Heart right ventricle (tissue), 16 donors: ENCODE measurements at regions not wholly inside any gene's neighbourhood (a gene's known extent, or its start where the extent isn't known, plus 50 kb on each side); places are given as distances from the start of the nearest gene placed in this dataset.

Source experiments
- ATAC-seq, 8 donors: fragments of 200-7000 bp; cut with Tn5 transposase; one replicate each; pipeline ENCODE4 v1.9.1; 2020; ENCODE audit warnings: mild to moderate bottlenecking in 8 of 8, moderate library complexity in 8 of 8, moderate number of reproducible peaks in 1 of 8
- DNase-seq, 2 donors: peaks; one replicate each; pipeline ENCODE4 v3.0.0-alpha.2; 2020
- H3K27ac ChIP-seq, 10 donors: fragments of 200-600 bp; sonication (generic) in 2 of 10; one replicate each; pipeline versions ENCODE4 v1.5.0 to v1.8.0; 2020 to 2022; ENCODE audit warnings: mild to moderate bottlenecking in 3 of 10
- H3K27me3 ChIP-seq, 7 donors: fragments of 200-600 bp; one replicate each; pipeline ENCODE4 v1.8.0; 2021 to 2022; ENCODE audit warnings: mild to moderate bottlenecking in 2 of 7
- H3K36me3 ChIP-seq, 9 donors: fragments of 200-600 bp; sonication (generic) in 1 of 9; one replicate each; pipeline versions ENCODE4 v1.5.0 to v1.8.0; 2020 to 2022; ENCODE audit warnings: mild to moderate bottlenecking in 2 of 9
- H3K4me1 ChIP-seq, 9 donors: fragments of 200-600 bp; sonication (generic) in 1 of 9; one replicate each; pipeline versions ENCODE4 v1.5.0 to v1.8.0; 2020 to 2022; ENCODE audit warnings: mild to moderate bottlenecking in 4 of 9
- H3K4me3 ChIP-seq, 10 donors: fragments of 200-600 bp; sonication (generic) in 2 of 10; one replicate each; pipeline versions ENCODE4 v1.5.0 to v1.8.0; 2020 to 2022; ENCODE audit warnings: mild to moderate bottlenecking in 7 of 10, moderate library complexity in 2 of 10
- H3K9me3 ChIP-seq, 11 donors: fragments of 200-600 bp in 10 of 11; sonication (generic) in 2 of 11; one replicate each; pipeline versions ENCODE4 v1.5.0 to v1.8.0; 2013 to 2022; ENCODE audit warnings: mild to moderate bottlenecking in 2 of 11, control low read depth in 1 of 11, moderate library complexity in 1 of 11
- CTCF ChIP-seq, 9 donors: fragments of 200-600 bp; sonication (generic) in 2 of 9; IDR thresholded peaks; one replicate each; pipeline versions ENCODE4 v1.5.0 to v1.8.0; 2021 to 2022; ENCODE audit warnings: antibody characterized with exemption in 9 of 9, mild to moderate bottlenecking in 5 of 9, moderate library complexity in 1 of 9
- WGBS, 2 donors: extraction: QIAGEN DNeasy Blood & Tissue Kit; methylation state at CpG; one replicate each; pipeline ENCODE4 v1.1.7; 2013; ENCODE audit warnings: inconsistent platforms in 1 of 2; 5-methylcytosine and 5-hydroxymethylcytosine counted together
- intact Hi-C, 10 donors: fragments of 100-400 bp; cut with DNase I; formaldehyde crosslinking; loops; one replicate each; pipeline versions ENCODE4 v1.11.1 to v1.14.2; 2022
- donor health status: Arrhythmogenic right ventricular cardiomyopathy.
- donor health status: ischemic (EF 13 %, LVEDD 7.1; RV severe dilation, severe dysfunction).
- donor health status: healthy with polysubstance abuse.
- donor health status: DM: no; HTN: yes; CAD: no.
- donor health status: DM: no; HTN: no; CAD: no.
- donor health status: ischemic (EF 25% LVEDD 6.9; RV normal size, moderate dysfunction).
- donor health status: ischemic (EF 25% LVEDD 5.7; RV mildly dilated, moderate dysfunction).
- donor health status: healthy.
- donor health status: DM: yes; HTN: yes; CAD: no.
- donor health status: Ischemic cardiomyopathy.
- donor health status: ischemic (EF 35%, LVEDD 5.7; RV mildly dilated, moderate dysfunction).
- donor health status: nonischemic (EF 11% LVEDD 7.7; RV severe dilation, severe dysfunction).
- donor health status: DM: yes; HTN: yes; CAD: no.
- donor health status: PGD.
- donor health status: ischemic (EF 29% LVEDD 5.4; RV normal size, mild dysfunction).
- donor health status: nonischemic (EF 23%, LVEDD 6.1; RV moderate dilation, normal function).

- Histone ChIP-seq H3K9me3 (no peaks in the 10 kb centered on the region), H3K27me3 (peaks cover 0 to 59% (median 15%) of the 10 kb centered on the region in 7 donors), H3K36me3 (no peaks in the 10 kb centered on the region), H3K4me3 (no peak overlapping the region), H3K27ac (no peak overlapping the region), H3K4me1 (peaks cover 0 to 15% (median 4%) of the 10 kb centered on the region in 9 donors)
- WGBS, 2 donors = 83 to 84% methylated on average over 2 of the region's 2 CpGs
- no peak for TF ChIP-seq CTCF (IDR thresholded peaks at IDR 0.05)
- no peak for ATAC-seq
- DNase-seq = no peak
- intact Hi-C loops = loop anchor here in 1 of 10 donors (5.0 kb wide), 1 partner anchor 36 kb away; no protein-coding TSS in a partner anchor
Measured at GRCh38 chr4:112708772-112709171, 71.8 kb downstream of the LARP7 start.

GRCh38 chr4:112714922-112715901 lies 78.3 kb downstream of the LARP7 start:
- 63 to 64% methylated on average over 11 of the region's 11 CpGs for WGBS, 2 donors
- no peak for TF ChIP-seq CTCF (IDR thresholded peaks at IDR 0.05)
- no peaks in the 10 kb centered on the region for H3K9me3 ChIP-seq
- no peak overlapping the region for H3K4me3 ChIP-seq
- H3K27ac ChIP-seq = peak overlapping the region in 9 of 10 donors; percentile 22 to 78 (median 64)
- no peak for DNase-seq
- intact Hi-C loops = no loop called here
- H3K36me3 ChIP-seq = no peaks in the 10 kb centered on the region
- H3K4me1 ChIP-seq = peaks cover 0 to 24% (median 6%) of the 10 kb centered on the region in 9 donors
- ATAC-seq = peak in 7 of 8 donors; percentile 16 to 93 (median 72)
- H3K27me3 ChIP-seq = peaks cover 0 to 2% (median 0%) of the 10 kb centered on the region in 7 donors

- Histone ChIP-seq H3K4me3 (no peak overlapping the region), H3K27ac (no peak overlapping the region), H3K4me1 (peaks cover 0 to 24% (median 6%) of the 10 kb centered on the region in 9 donors), H3K9me3 (no peaks in the 10 kb centered on the region), H3K27me3 (no peaks in the 10 kb centered on the region), H3K36me3 (no peaks in the 10 kb centered on the region)
- ATAC-seq (no peak), DNase-seq (no peak)
- TF ChIP-seq CTCF (IDR thresholded peaks at IDR 0.05) = no peak
- whole genome bisulfite sequencing, 2 donors = 85 to 88% methylated on average over 1 of the region's 1 CpG
- intact Hi-C loops = no loop called here
Measured at GRCh38 chr4:112717856-112718255, 80.9 kb downstream of the LARP7 start.

- no peaks in the 10 kb centered on the region for H3K36me3 ChIP-seq
- intact Hi-C loops = no loop called here
- peaks cover 0 to 13% (median 6%) of the 10 kb centered on the region in 9 donors for H3K4me1 ChIP-seq
- no peak for TF ChIP-seq CTCF (IDR thresholded peaks at IDR 0.05)
- no peaks in the 10 kb centered on the region for H3K27me3 ChIP-seq
- H3K4me3 ChIP-seq = no peak overlapping the region
- DNase-seq (no peak), ATAC-seq (no peak)
- no peaks in the 10 kb centered on the region for H3K9me3 ChIP-seq
- H3K27ac ChIP-seq = no peak overlapping the region
Measured at GRCh38 chr4:112721627-112722026, 84.7 kb downstream of the LARP7 start.
